Skin epidermis (tissue), 12 donors: ENCODE measurements at regions not wholly inside any gene's neighbourhood (a gene's known extent, or its start where the extent isn't known, plus 50 kb on each side); places are given as distances from the start of the nearest gene placed in this dataset.
"Not testable (repeated sequence)": the region's sequence is repeated elsewhere in the genome, so short reads cannot be mapped to it uniquely, and the experiment has no call there.

Experiments
- H3K27ac ChIP-seq, 21 experiments: fragments of 200-600 bp; sonication (generic) in 11 of 21; one replicate each; pipeline ENCODE4 v1.5.0; 2020; ENCODE audit warnings: mild to moderate bottlenecking in 3 of 21, inconsistent platforms in 2 of 21, moderate library complexity in 2 of 21
- H3K4me3 ChIP-seq, 7 experiments: fragments of 200-600 bp; sonication (generic) in 2 of 7; one replicate each; pipeline ENCODE4 v1.5.0; 2020; ENCODE audit warnings: inconsistent platforms in 2 of 7, mild to moderate bottlenecking in 2 of 7, moderate library complexity in 1 of 7

DNA sequence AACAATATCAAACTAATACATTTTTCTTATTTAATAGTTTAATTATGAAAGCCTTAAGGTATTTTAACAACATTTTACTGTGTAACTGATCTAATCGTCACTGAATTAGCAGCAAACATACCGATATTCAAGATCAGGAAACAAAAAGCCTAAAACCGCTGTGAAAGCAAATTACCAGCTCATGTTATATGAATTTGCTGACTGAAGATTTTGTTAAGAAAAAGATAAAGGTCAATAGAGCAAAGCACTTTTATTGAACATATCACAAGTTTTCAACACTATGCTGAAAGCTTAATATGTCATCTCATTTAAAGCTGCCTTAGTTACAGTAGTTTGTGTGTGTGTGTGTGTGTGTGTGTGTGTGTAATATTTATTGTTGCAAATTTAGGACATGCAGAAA is 1634.9 kb upstream of the NUDT12 start:
- no peak overlapping the region for H3K27ac ChIP-seq
- no peak overlapping the region for H3K4me3 ChIP-seq

DNA sequence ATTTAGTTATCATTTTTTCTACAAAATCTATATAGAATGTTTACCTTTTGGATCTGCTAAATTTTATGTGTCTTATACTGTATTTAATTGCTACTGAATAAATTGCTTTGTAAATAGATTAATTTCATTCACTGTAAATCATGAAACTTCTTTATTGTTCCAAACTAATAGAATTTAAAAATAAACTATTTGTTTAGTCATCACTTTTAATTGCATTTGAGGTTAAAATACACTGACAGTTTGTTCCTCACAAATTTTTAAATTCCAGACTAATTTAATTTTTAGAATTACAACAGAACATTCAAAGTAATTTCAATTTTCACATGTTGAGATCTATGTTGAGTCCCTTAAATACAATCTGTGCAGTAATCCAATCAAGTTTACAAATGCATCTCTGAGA is 1633.2 kb upstream of the NUDT12 start:
- H3K27ac ChIP-seq: no peak overlapping the region
- no peak overlapping the region for H3K4me3 ChIP-seq

- no peak overlapping the region for H3K4me3 ChIP-seq
- no peak overlapping the region for H3K27ac ChIP-seq
Measured at GRCh38 chr5:105172918-105173317, 1610.3 kb upstream of the NUDT12 start.

DNA sequence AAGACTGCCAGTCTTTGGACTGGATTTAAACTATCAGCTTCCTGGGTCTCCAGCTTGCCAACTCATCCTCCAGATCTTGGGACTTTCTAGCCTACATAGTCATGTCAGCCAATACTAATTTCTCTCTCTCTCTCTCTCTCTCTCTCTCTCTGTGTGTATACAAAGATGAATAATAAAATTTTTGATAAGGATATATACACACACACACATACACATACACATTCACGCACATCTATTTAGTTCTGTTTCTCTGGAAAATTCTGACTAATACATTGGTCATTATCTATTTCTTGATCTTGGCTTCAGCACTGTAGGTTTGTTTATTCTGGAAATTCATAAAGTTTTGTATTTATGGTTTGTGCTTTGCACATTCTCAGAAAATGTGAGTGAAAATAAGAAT is 1606.2 kb upstream of the NUDT12 start:
- Histone ChIP-seq H3K27ac (no peak overlapping the region), H3K4me3 (no peak overlapping the region)

GRCh38 chr5:105167092-105167491 is 1604.5 kb upstream of the NUDT12 start:
- no peak overlapping the region for H3K4me3 ChIP-seq
- no peak overlapping the region for H3K27ac ChIP-seq

GRCh38 chr5:105163547-105163946 is 1601.0 kb upstream of the NUDT12 start:
- Histone ChIP-seq H3K27ac (no peak overlapping the region), H3K4me3 (no peak overlapping the region)

DNA sequence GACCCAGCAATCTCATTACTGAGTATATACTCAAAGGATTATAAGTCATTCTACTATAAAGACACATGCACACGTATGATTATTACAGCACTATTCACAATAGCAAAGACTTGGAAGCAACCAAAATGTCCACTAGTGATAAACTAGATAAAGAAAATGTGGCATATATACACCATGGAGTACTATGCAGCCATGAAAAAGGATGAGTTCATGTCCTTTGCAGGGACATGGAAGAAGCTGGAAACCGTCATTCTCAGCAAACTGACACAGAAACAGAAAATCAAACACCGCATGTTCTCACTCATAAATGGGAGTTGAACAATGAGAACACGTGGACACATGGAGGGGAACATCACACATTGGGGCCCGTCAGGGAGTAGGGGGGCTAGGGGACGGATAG is 1600.0 kb upstream of the NUDT12 start:
- H3K4me3 ChIP-seq, H3K27ac ChIP-seq: not testable (repeated sequence)

DNA sequence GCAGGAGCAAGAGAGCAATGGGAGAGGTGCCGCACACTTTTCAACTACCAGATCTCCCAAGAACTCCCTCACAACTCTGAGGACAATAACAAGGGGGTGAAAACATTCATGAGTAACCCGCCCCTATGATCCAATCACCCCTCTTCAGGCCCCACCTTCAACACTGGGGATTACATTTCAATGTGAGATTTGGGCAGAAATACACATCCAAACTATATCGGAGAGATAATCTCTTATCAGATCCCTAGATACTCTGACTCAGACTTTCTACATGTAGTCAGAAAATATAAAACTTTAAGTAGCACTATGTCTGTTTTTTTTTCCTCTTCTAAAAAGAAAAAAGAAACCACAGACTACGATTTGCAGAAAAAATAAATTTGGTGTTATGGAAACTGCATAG is 1595.9 kb upstream of the NUDT12 start:
- H3K4me3 ChIP-seq: no peak overlapping the region
- no peak overlapping the region for H3K27ac ChIP-seq

GRCh38 chr5:105150323-105150722 is 1587.7 kb upstream of the NUDT12 start:
- Histone ChIP-seq H3K4me3 (no peak overlapping the region), H3K27ac (no peak overlapping the region)

DNA sequence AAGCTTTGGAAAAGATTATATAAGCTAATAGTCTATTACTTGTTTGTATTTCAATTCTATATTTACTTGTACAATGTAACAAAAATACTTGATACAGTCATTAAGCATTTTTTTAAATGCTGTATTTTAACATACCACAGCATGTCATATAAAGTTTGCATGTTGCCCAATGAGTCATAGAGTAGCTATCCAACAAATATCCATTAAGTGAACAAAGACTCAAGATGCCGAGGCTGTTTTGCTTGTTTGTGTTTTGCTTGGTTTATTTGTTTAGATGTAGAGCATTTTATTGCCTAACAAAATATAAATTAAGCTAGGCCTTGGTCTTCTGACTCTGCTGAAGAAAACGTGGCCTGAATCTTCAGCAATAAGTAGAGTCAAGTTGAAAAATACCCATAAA is 1584.3 kb upstream of the NUDT12 start:
- Histone ChIP-seq H3K4me3 (no peak overlapping the region), H3K27ac (no peak overlapping the region)

DNA sequence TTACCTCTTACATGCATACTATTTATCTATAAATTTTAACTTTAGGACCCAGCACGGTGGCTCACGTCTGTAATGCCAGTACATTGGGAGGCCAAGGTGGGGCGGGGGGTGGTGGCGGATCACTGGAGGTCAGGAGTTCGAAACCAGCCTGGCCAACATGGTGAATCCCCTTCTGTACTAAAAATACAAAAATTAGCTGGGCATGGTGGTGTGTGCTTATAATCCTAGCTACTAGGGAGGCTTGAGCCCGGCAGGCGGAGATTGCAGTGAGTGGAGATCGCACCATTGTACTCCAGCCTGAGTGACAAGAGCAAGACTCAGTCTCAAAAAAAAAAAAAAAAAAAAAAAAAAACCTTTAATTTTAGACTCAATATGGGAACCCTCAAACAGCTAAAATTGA is 1582.6 kb upstream of the NUDT12 start:
- H3K27ac ChIP-seq: no peak overlapping the region
- no peak overlapping the region for H3K4me3 ChIP-seq

DNA sequence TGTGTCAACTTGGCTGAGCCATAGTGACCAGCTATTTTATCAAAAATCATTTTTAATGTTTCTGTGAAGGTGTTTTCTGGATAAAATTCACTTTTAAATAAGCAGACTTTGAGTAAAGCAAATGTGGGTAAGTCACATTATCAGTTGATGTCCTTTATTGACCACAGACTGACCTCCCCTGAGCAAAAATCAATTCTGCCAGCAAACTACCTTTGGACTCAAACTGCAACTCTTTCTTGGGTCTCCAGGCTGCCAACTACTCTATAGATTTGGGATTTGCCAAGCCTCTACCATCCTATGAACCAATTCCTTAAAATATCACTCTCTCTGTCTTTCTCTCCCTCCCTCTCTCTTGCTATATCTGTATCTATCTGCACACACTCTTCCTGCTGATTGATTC is 1571.7 kb upstream of the NUDT12 start:
- Histone ChIP-seq H3K4me3 (no peak overlapping the region), H3K27ac (no peak overlapping the region)

DNA sequence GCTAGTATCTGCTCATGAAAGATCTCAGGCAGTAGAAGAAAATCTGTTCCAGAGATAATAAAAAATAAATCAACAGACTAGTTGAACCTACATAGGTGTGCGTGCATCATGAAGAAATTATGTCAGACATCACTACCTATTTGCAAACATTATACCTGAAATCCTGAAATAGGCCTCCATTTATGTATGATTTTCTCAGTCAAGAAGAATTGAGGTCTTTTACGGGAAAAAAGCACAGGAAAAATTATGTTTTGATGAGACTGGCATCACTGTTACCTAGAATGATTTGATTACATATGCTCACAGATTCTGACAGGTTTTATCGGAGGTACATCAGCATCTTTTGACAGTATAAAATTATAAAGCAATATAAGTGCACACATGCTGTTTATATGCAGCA is 1570.5 kb upstream of the NUDT12 start:
- H3K27ac ChIP-seq: no peak overlapping the region

DNA sequence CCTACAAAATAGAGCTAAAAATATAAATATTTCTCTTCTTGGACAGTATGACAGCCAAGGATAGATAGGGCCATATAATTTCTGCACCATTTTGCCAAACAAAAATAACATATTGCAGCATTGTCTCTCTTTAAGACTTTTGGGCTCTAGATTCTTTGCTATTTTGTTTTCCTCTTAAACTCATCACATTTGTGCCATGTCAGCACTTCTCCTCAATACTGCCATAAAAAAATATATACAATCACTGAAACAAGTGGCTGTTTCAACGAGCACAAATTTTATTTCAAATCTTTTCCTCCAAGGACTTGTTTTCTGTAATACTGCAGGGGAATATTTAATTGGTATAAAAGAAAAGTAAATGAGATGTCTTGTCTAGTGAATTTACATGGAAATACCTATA is 1570.0 kb upstream of the NUDT12 start:
- Histone ChIP-seq H3K27ac (no peak overlapping the region), H3K4me3 (no peak overlapping the region)

More for the DNA sequence above, 1570.5 kb upstream of the NUDT12 start:
- no peak overlapping the region for H3K4me3 ChIP-seq

- H3K4me3 ChIP-seq: no peak overlapping the region
- H3K27ac ChIP-seq: no peak overlapping the region
Measured at GRCh38 chr5:105131045-105131444, 1568.5 kb upstream of the NUDT12 start.

DNA sequence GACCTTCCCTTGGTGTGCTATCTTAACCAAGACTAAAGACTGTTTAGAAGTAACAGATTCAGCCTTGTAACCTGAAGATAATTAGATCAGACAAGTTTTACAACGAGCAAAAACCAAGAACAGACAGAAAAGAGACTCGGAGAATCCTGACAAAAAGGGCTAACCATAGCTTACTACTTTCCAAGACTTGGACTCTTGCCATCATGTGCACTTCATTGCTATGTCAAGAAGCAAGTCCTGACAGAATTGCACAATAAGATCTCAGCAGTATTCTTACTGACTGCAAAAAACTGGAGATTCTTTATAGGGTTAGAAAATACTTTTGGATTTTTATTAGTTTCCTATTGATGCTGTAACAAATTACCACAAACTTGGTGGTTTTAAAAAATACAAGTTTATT is 1539.0 kb upstream of the NUDT12 start:
- H3K4me3 ChIP-seq: no peak overlapping the region
- H3K27ac ChIP-seq: no peak overlapping the region

DNA sequence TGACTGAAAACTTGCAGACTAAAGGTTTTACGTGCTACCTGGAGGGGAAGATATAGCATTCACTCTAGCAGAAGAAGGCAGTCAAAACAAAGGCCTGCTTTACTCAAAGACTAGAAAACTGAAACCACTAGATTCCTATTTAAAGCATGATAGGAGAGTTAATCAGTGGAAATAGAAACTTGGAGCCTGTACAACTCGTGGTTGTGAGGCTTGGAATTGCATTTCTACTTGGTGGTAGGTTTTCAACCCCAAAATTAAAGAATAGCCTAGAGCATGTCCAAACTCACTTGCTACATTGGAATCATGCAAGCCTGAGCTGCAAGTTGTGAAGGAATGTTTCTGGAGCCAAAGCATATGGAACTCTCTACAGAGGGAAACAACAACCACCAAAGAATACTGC is 1526.4 kb upstream of the NUDT12 start:
- H3K27ac ChIP-seq: no peak overlapping the region
- H3K4me3 ChIP-seq: no peak overlapping the region

DNA sequence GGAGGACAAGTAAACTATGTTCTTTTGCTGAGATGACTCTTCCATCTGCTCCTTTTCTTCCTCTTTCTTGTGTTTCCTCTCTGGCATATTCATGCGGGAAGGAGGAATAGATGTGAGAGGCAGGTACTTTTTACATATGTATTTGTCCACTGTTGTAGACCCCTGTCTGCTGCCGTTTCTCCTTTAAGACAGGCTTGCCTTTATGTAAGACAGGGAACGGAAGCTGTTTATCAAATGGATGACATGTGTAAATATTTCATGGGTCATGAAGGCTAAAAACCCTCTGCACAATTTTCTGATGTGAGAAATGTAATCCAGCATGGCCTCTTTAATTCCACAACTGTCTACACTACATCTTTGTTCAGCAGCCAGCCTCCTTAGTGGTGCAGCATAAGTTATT is 1525.5 kb upstream of the NUDT12 start:
- no peak overlapping the region for H3K27ac ChIP-seq
- H3K4me3 ChIP-seq: no peak overlapping the region

DNA sequence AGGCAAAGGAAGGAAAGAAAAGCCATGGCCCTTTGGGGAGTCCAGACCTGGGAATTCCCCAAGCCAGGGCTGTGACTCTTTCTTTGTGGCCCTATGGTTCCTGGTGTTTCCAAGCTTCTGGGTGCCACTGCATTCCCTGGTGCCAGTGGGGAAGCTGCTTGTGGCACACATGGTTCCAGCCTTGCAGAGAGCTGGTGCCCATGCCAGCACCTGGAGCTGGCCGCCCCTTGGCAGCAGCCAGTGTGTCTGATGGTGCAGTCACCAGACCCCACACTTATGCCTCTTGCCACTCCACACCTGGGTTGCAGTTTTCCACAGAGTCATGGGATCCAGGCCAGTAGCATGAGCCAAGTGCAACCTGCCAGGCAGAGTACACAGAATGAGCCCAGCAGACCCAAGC is 1495.3 kb upstream of the NUDT12 start:
- Histone ChIP-seq H3K27ac (no peak overlapping the region), H3K4me3 (no peak overlapping the region)

DNA sequence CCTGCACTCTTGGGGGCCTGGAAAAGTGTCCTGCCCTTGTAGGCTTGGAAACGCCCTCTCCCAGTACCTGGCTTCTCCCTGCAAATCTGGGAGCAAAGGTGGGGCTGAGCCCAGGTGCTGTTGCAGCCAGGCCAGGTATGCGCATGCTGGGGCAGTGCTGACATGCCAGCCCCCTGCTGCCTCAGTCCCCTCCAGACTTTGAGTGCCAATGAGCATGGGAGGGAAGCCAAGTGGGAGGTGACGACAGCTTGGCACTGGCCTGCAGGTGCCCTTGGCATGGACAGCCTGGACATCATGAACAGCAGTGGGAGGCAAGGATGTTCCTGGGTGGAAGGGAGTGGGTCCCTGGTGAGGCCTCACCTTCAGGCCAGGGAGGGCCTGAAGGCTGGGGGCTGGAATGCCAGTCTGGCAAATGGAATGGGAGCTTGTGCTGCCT is 1494.4 kb upstream of the NUDT12 start:
- H3K4me3 ChIP-seq: no peak overlapping the region
- no peak overlapping the region for H3K27ac ChIP-seq

GRCh38 chr5:105054406-105054805 is 1491.8 kb upstream of the NUDT12 start:
- H3K27ac ChIP-seq: no peak overlapping the region

GRCh38 chr5:105042623-105043022 is 1480.0 kb upstream of the NUDT12 start:
- H3K27ac ChIP-seq: no peak overlapping the region
- no peak overlapping the region for H3K4me3 ChIP-seq

More at GRCh38 chr5:105054406-105054805, 1491.8 kb upstream of the NUDT12 start:
- H3K4me3 ChIP-seq: no peak overlapping the region

DNA sequence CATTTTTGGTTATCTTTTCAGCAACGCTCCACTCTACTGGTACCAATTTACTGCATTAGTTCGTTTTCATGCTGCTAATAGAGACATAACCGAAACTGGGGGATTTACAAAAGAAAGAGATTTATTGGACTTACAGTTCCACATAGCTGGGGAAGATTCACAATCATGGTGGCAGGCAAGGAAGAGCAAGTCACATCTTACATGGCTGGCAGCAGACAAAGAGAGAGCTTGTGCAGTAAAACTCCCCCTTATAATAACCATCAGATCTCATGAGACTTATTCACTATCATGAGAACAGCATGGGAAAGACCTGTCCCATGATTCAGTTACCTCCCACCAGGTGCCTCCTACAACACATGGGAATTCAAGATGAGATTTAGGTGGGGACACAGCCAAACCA is 1474.2 kb upstream of the NUDT12 start:
- H3K4me3 ChIP-seq, H3K27ac ChIP-seq: not testable (repeated sequence)
